ENCODE measurements at regions not wholly inside any gene's neighbourhood (a gene's known extent, or its start where the extent isn't known, plus 50 kb on each side); places are given as distances from the start of the nearest gene placed in this dataset.

- TF ChIP-seq CTCF (IDR thresholded peaks at IDR 0.05; ENCODE audit: unreplicated experiment in 3 of 3): no peak
- H3K4me1 Mint-ChIP-seq: peaks cover 6% of the 10 kb centered on the region
Measured at GRCh38 chr4:185912779-185913178, 100.8 kb upstream of the SORBS2 start.

GRCh38 chr4:185914583-185915199 is 102.7 kb upstream of the SORBS2 start:
- H3K27me3 Mint-ChIP-seq (ENCODE audit: low read depth): peaks cover 24% of the 10 kb centered on the region

More at GRCh38 chr4:185912779-185913178, 100.8 kb upstream of the SORBS2 start:
- no peak overlapping the region for H3K4me3 Mint-ChIP-seq
- peaks cover 17% of the 10 kb centered on the region for H3K27me3 Mint-ChIP-seq (ENCODE audit: low read depth)
- H3K36me3 Mint-ChIP-seq (ENCODE audit: low read depth): no peaks in the 10 kb centered on the region
- no peak overlapping the region for H3K27ac Mint-ChIP-seq
- H3K9me3 Mint-ChIP-seq: no peaks in the 10 kb centered on the region

GRCh38 chr4:185915271-185915670 is 103.3 kb upstream of the SORBS2 start:
- Mint-ChIP-seq H3K9me3 (no peaks in the 10 kb centered on the region), H3K4me3 (no peak overlapping the region), H3K27me3 (ENCODE audit: low read depth) (peaks cover 24% of the 10 kb centered on the region), H3K36me3 (ENCODE audit: low read depth) (no peaks in the 10 kb centered on the region), H3K4me1 (peaks cover 6% of the 10 kb centered on the region), H3K27ac (no peak overlapping the region)
- no peak for TF ChIP-seq CTCF (IDR thresholded peaks at IDR 0.05; ENCODE audit: unreplicated experiment in 3 of 3)

More at GRCh38 chr4:185914583-185915199, 102.7 kb upstream of the SORBS2 start:
- Mint-ChIP-seq H3K27ac (no peak overlapping the region), H3K9me3 (no peaks in the 10 kb centered on the region), H3K4me3 (no peak overlapping the region), H3K4me1 (peaks cover 6% of the 10 kb centered on the region), H3K36me3 (ENCODE audit: low read depth) (no peaks in the 10 kb centered on the region)
- no peak for TF ChIP-seq CTCF (IDR thresholded peaks at IDR 0.05; ENCODE audit: unreplicated experiment in 3 of 3)

GRCh38 chr4:185915817-185916216 is 103.8 kb upstream of the SORBS2 start:
- Mint-ChIP-seq H3K27ac (no peak overlapping the region), H3K9me3 (no peaks in the 10 kb centered on the region), H3K36me3 (ENCODE audit: low read depth) (no peaks in the 10 kb centered on the region), H3K4me1 (peaks cover 6% of the 10 kb centered on the region), H3K27me3 (ENCODE audit: low read depth) (peaks cover 23% of the 10 kb centered on the region), H3K4me3 (no peak overlapping the region)
- TF ChIP-seq CTCF (IDR thresholded peaks at IDR 0.05; ENCODE audit: unreplicated experiment in 3 of 3): no peak

GRCh38 chr4:185916231-185916630 is 104.2 kb upstream of the SORBS2 start:
- H3K4me3 Mint-ChIP-seq: no peak overlapping the region
- peaks cover 6% of the 10 kb centered on the region for H3K4me1 Mint-ChIP-seq
- H3K27me3 Mint-ChIP-seq (ENCODE audit: low read depth): peaks cover 25% of the 10 kb centered on the region
- H3K9me3 Mint-ChIP-seq: no peaks in the 10 kb centered on the region
- no peak overlapping the region for H3K27ac Mint-ChIP-seq
- H3K36me3 Mint-ChIP-seq (ENCODE audit: low read depth): no peaks in the 10 kb centered on the region
- TF ChIP-seq CTCF (IDR thresholded peaks at IDR 0.05; ENCODE audit: unreplicated experiment in 3 of 3): no peak

GRCh38 chr4:185916683-185917082 is 104.7 kb upstream of the SORBS2 start:
- peaks cover 8% of the 10 kb centered on the region for H3K4me1 Mint-ChIP-seq
- no peaks in the 10 kb centered on the region for H3K9me3 Mint-ChIP-seq
- peaks cover 25% of the 10 kb centered on the region for H3K27me3 Mint-ChIP-seq (ENCODE audit: low read depth)
- no peaks in the 10 kb centered on the region for H3K36me3 Mint-ChIP-seq (ENCODE audit: low read depth)
- no peak for TF ChIP-seq CTCF (IDR thresholded peaks at IDR 0.05; ENCODE audit: unreplicated experiment in 3 of 3)
- H3K4me3 Mint-ChIP-seq: no peak overlapping the region
- H3K27ac Mint-ChIP-seq: no peak overlapping the region
